SU-DHL-6 (cell line): ENCODE measurements at regions not wholly inside any gene's neighbourhood (a gene's known extent, or its start where the extent isn't known, plus 50 kb on each side); places are given as distances from the start of the nearest gene placed in this dataset.

Experiments
- H2AFZ ChIP-seq: fragments of 200-600 bp; sonication (generic); 2 replicates; pipeline ENCODE4 v1.6.1; 2014; ENCODE audit warnings: low read depth, mild to moderate bottlenecking, moderate library complexity, mixed read lengths, antibody characterized with exemption, low read length; ENCODE audit not compliant: severe bottlenecking
- H3F3A ChIP-seq: fragments of 200-600 bp; shearing (Covaris generic); 2 replicates; pipeline ENCODE4 v1.6.0; 2016; ENCODE audit warnings: antibody characterized with exemption, mild to moderate bottlenecking; ENCODE audit not compliant: insufficient read depth
- H3K27ac ChIP-seq: fragments of 200-600 bp; sonication (generic); 2 replicates; pipeline ENCODE4 v1.5.1; 2016; ENCODE audit warnings: low read depth, mild to moderate bottlenecking, low read length, moderate library complexity, mixed read lengths
- H3K27me3 ChIP-seq: fragments of 200-600 bp; sonication (generic), shearing (Covaris generic); 2 replicates; pipeline ENCODE4 v1.6.0; 2014; ENCODE audit warnings: mild to moderate bottlenecking, low read length
- H3K36me3 ChIP-seq: fragments of 200-600 bp; sonication (generic); 2 replicates; pipeline ENCODE4 v1.6.1; 2014; ENCODE audit warnings: mild to moderate bottlenecking, low read length, mixed read lengths
- H3K4me2 ChIP-seq: fragments of 300-600, 200-600 bp; shearing (Covaris generic), sonication (generic); 2 replicates; pipeline ENCODE4 v1.6.0; 2014; ENCODE audit warnings: low read length, low read depth, mild to moderate bottlenecking; ENCODE audit not compliant: poor library complexity, severe bottlenecking
- H3K4me3 ChIP-seq: fragments of 200-600 bp; sonication (generic); 2 replicates; pipeline ENCODE4 v1.5.1; 2014; ENCODE audit warnings: antibody characterized with exemption, low read length, mild to moderate bottlenecking, mixed read lengths; ENCODE audit not compliant: insufficient read depth, poor library complexity, severe bottlenecking
- H3K79me2 ChIP-seq: fragments of 200-600 bp; sonication (generic); 2 replicates; pipeline ENCODE4 v1.6.1; 2014; ENCODE audit warnings: mild to moderate bottlenecking, low read length, moderate library complexity; ENCODE audit not compliant: insufficient read depth
- H3K9ac ChIP-seq: fragments of 200-600 bp; sonication (generic); 2 replicates; pipeline ENCODE4 v1.7.0; 2014; ENCODE audit warnings: mild to moderate bottlenecking, low read length
- H3K9me2 ChIP-seq: fragments of 200-600 bp; sonication (generic); replicated peaks from 2 replicates; pipeline ENCODE4 v1.6.1; 2014; ENCODE audit warnings: low read length; ENCODE audit not compliant: insufficient read depth
- H3K9me3 ChIP-seq: fragments of 200-600 bp; sonication (generic); 2 replicates; pipeline ENCODE4 v1.6.1; 2014; ENCODE audit warnings: low read length, mixed read lengths; ENCODE audit not compliant: insufficient read depth
- H4K20me1 ChIP-seq: fragments of 200-600 bp; sonication (generic); 2 replicates; pipeline ENCODE4 v1.6.1; 2014; ENCODE audit warnings: low read depth, mild to moderate bottlenecking, antibody characterized with exemption, low read length, moderate library complexity, mixed read lengths
- EZH2phosphoT487 ChIP-seq: fragments of 200-600 bp; sonication (generic), shearing (Covaris generic); conservative IDR thresholded peaks from 2 replicates; pipeline ENCODE4 v1.6.1; 2018; ENCODE audit warnings: mild to moderate bottlenecking, antibody characterized with exemption, low read length, moderate library complexity, mixed read lengths
- TF ChIP-seq, protein P1 (sequence below): fragments of 200-600 bp; sonication (generic); IDR thresholded peaks from one replicate; pipeline ENCODE4 v1.5.1; 2017; ENCODE audit warnings: antibody characterized with exemption, mild to moderate bottlenecking, low read length, moderate library complexity; ENCODE audit not compliant: insufficient read depth, poor library complexity, severe bottlenecking

DNA sequence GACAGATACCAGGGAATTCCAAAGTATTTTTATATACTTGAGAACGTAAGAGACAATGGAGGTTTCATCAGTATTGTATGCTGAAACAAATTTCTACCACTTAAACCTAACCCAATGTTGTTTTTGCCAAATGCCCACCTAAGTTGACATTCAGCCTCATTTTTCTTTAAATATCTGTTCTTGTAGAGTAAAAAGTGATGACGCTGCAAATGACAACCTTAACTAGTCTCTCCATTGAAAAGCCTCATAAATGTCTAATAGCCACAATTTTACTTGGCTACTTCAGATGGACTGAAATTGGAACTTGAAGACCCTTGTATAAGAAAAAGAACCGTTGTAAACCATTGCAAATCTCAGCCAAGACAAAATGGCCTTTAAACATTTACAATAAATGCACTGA lies 176.9 kb downstream of the CRPPA start:
- Histone ChIP-seq H3F3A (no peaks in the 10 kb centered on the region), H3K4me2 (no peak overlapping the region), H3K9ac (no peak overlapping the region)

DNA sequence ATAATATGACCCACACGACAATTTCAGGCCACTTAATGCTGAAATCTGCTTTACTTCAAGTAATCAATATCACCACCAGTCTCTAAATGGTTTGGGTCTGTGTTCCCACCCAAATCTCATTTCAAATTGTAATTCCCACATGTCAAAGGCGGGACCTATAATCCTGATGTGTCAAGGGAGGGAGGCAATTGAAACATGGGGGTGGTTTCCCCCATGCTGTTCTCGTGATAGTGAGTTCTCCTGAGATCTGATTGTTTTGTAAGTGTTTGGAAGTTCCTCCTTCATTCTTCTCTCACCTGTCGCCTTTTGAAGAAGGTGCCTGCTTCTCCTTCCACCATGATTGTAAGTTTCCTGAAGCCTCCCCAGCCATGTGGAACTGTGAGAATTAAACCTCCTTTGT lies 178.4 kb downstream of the CRPPA start:
- Histone ChIP-seq H3F3A (no peaks in the 10 kb centered on the region), H4K20me1 (no peaks in the 10 kb centered on the region), H3K36me3 (no peaks in the 10 kb centered on the region), H3K4me2 (no peak overlapping the region), H3K9me3 (no peaks in the 10 kb centered on the region), H3K9me2 (no peaks in the 10 kb centered on the region), H2AFZ (no peak overlapping the region), H3K27me3 (no peaks in the 10 kb centered on the region), H3K4me3 (no peak overlapping the region), H3K27ac (no peak overlapping the region), H3K9ac (no peak overlapping the region), H3K79me2 (no peaks in the 10 kb centered on the region)
- no peak for TF ChIP-seq EZH2phosphoT487
- TF ChIP-seq, protein P1, sequence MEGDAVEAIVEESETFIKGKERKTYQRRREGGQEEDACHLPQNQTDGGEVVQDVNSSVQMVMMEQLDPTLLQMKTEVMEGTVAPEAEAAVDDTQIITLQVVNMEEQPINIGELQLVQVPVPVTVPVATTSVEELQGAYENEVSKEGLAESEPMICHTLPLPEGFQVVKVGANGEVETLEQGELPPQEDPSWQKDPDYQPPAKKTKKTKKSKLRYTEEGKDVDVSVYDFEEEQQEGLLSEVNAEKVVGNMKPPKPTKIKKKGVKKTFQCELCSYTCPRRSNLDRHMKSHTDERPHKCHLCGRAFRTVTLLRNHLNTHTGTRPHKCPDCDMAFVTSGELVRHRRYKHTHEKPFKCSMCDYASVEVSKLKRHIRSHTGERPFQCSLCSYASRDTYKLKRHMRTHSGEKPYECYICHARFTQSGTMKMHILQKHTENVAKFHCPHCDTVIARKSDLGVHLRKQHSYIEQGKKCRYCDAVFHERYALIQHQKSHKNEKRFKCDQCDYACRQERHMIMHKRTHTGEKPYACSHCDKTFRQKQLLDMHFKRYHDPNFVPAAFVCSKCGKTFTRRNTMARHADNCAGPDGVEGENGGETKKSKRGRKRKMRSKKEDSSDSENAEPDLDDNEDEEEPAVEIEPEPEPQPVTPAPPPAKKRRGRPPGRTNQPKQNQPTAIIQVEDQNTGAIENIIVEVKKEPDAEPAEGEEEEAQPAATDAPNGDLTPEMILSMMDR, result no peak

More for the DNA sequence above, 176.9 kb downstream of the CRPPA start:
- H4K20me1 ChIP-seq, result no peaks in the 10 kb centered on the region
- no peak overlapping the region for H3K4me3 ChIP-seq
- H3K36me3 ChIP-seq, result no peaks in the 10 kb centered on the region
- no peak for TF ChIP-seq EZH2phosphoT487
- TF ChIP-seq, protein P1, result no peak
- no peaks in the 10 kb centered on the region for H3K9me3 ChIP-seq
- no peaks in the 10 kb centered on the region for H3K79me2 ChIP-seq
- no peaks in the 10 kb centered on the region for H3K27me3 ChIP-seq
- no peak overlapping the region for H2AFZ ChIP-seq
- no peaks in the 10 kb centered on the region for H3K9me2 ChIP-seq
- H3K27ac ChIP-seq, result no peak overlapping the region

DNA sequence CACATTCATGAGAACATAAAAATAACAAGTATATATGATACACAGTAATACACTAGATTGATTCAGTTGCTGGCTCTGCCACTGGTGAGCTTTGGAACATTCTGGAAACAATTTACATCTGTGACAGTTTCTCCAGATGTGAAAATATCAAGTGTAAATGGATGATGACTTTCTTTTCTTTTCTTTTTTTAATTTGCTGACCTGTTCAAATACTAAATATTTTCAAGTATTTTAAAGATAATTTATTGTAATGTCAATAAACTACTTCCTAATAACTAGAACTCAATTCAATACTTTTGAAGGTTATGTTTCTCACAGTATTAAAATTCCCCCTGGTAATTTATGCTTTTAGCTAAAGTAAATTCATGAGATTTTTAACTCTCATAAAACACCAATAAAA lies 180.3 kb downstream of the CRPPA start:
- Histone ChIP-seq H4K20me1 (no peaks in the 10 kb centered on the region), H2AFZ (no peak overlapping the region), H3K36me3 (no peaks in the 10 kb centered on the region), H3K4me3 (no peak overlapping the region), H3K79me2 (no peaks in the 10 kb centered on the region), H3K4me2 (no peak overlapping the region), H3K9me2 (no peaks in the 10 kb centered on the region), H3K27me3 (no peaks in the 10 kb centered on the region), H3K9ac (no peak overlapping the region), H3K9me3 (no peaks in the 10 kb centered on the region), H3F3A (no peaks in the 10 kb centered on the region), H3K27ac (no peak overlapping the region)
- TF ChIP-seq EZH2phosphoT487, result no peak
- TF ChIP-seq, protein P1, result no peak
